ENCODE measurements at regions not wholly inside any gene's neighbourhood (a gene's known extent, or its start where the extent isn't known, plus 50 kb on each side); places are given as distances from the start of the nearest gene placed in this dataset.
"Not testable (repeated sequence)": the region's sequence is repeated elsewhere in the genome, so short reads cannot be mapped to it uniquely, and the experiment has no call there.

DNA sequence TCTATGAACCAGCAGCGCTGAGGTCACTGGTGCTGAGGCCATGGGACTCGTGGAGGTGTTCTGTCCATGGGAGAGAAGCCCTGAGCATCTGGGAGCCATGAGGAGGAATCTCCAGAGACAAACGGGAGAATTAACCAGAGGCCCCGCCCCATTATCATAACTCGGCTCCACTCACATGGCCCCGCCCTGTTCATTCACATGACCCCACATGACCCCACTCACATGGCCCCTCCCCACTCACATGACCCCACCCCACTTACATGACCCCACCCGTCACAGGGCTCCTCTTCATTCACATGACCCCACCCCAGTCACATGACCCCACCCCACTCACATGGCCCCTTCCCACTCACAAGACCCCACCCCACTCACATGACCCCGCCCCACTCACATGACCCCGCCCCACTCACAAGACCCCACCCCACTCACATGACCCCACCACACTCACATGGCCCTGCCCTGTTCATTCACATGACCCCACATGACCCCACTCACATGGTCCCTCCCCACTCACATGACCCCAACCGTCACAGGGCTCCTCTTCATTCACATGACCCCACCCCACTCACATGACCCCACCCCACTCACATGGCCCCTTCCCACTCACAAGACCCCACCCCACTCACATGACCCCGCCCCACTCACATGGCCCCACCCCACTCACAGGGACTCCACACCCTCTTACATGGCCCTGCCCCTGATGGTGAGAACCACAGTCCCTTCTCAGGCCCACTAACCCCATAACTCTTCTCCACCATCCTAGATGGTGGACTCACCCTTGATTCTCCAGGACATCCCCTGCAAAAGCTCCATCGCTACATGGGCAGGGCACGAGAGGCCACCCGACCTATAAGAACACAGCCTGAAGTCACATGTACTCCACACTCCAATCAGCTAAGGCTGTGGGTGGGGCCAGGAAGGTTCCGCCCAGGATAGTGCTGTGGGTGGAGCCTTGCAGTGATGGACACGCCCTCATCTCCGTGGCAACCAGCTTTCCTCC is 151.1 kb upstream of the SFSWAP start:
- H3K27ac ChIP-seq = no peak overlapping the region
- no peak for DNase-seq
- TF ChIP-seq, protein P1, sequence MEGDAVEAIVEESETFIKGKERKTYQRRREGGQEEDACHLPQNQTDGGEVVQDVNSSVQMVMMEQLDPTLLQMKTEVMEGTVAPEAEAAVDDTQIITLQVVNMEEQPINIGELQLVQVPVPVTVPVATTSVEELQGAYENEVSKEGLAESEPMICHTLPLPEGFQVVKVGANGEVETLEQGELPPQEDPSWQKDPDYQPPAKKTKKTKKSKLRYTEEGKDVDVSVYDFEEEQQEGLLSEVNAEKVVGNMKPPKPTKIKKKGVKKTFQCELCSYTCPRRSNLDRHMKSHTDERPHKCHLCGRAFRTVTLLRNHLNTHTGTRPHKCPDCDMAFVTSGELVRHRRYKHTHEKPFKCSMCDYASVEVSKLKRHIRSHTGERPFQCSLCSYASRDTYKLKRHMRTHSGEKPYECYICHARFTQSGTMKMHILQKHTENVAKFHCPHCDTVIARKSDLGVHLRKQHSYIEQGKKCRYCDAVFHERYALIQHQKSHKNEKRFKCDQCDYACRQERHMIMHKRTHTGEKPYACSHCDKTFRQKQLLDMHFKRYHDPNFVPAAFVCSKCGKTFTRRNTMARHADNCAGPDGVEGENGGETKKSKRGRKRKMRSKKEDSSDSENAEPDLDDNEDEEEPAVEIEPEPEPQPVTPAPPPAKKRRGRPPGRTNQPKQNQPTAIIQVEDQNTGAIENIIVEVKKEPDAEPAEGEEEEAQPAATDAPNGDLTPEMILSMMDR (IDR thresholded peaks at IDR 0.05) = no peak
- TF ChIP-seq POLR2A (IDR thresholded peaks at IDR 0.05) = no peak
- H3K36me3 ChIP-seq = no peaks in the 10 kb centered on the region
- intact Hi-C loops (cut with DNase I) = no loop called here
- no peaks in the 10 kb centered on the region for H3K4me1 ChIP-seq
- H3K9me3 ChIP-seq = no peaks in the 10 kb centered on the region
- no peak for ATAC-seq
- no peak overlapping the region for H3K4me3 ChIP-seq
- H3K27me3 ChIP-seq = peaks cover 0 to 35% (median 4%) of the 10 kb centered on the region in 9 donors
- whole genome bisulfite sequencing, 4 donors = 80 to 85% (median 83%) methylated on average over 14 to 16 of the region's 17 CpGs

DNA sequence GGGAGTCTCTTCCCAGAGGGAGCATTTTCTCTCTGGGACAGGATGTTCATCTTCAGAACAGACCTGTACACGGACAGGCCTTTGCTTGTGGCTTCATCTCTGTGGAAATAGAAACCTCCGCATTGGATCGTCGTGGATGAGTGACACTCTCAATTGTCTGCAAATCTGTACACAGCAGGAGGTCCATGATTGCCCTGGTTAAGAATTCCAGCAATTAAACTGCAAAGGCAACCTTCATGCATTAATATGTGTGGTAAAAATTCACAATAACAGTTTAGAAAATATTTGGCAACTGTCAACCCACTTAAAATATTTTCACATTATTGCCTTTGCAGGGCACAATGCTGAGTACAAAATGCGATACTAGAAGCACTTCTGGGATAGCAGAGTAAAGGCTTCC is 149.8 kb upstream of the SFSWAP start:
- DNase-seq (no peak), ATAC-seq (no peak)
- no peak overlapping the region for H3K4me3 ChIP-seq
- no peak overlapping the region for H3K27ac ChIP-seq
- H3K27me3 ChIP-seq = peaks cover 0 to 29% (median 4%) of the 10 kb centered on the region in 9 donors
- no peaks in the 10 kb centered on the region for H3K9me3 ChIP-seq
- 71 to 78% (median 74%) methylated on average over 5 of the region's 5 CpGs for WGBS, 4 donors
- no peak for TF ChIP-seq POLR2A (IDR thresholded peaks at IDR 0.05)
- TF ChIP-seq, protein P1 (IDR thresholded peaks at IDR 0.05) = no peak
- no peaks in the 10 kb centered on the region for H3K36me3 ChIP-seq
- H3K4me1 ChIP-seq = no peaks in the 10 kb centered on the region
- intact Hi-C loops (cut with DNase I) = no loop called here

- no peak for DNase-seq
- H3K4me3 ChIP-seq = no peak overlapping the region
- intact Hi-C loops (cut with DNase I) = loop anchor here in 1 of 10 donors (2.0 kb wide), 1 partner anchor 65 kb away; no protein-coding TSS in a partner anchor
- H3K27ac ChIP-seq = no peak overlapping the region
- ATAC-seq = no peak
- no peaks in the 10 kb centered on the region for H3K9me3 ChIP-seq
- no peaks in the 10 kb centered on the region for H3K36me3 ChIP-seq
- TF ChIP-seq POLR2A (IDR thresholded peaks at IDR 0.05) = no peak
- TF ChIP-seq, protein P1 (IDR thresholded peaks at IDR 0.05) = no peak
- H3K4me1 ChIP-seq = no peaks in the 10 kb centered on the region
- peaks cover 0 to 28% (median 3%) of the 10 kb centered on the region in 9 donors for H3K27me3 ChIP-seq
- WGBS, 4 donors = 72 to 78% (median 73%) methylated on average over 9 of the region's 9 CpGs
Observed at GRCh38 chr12:131561891-131562684, 148.8 kb upstream of the SFSWAP start.

DNA sequence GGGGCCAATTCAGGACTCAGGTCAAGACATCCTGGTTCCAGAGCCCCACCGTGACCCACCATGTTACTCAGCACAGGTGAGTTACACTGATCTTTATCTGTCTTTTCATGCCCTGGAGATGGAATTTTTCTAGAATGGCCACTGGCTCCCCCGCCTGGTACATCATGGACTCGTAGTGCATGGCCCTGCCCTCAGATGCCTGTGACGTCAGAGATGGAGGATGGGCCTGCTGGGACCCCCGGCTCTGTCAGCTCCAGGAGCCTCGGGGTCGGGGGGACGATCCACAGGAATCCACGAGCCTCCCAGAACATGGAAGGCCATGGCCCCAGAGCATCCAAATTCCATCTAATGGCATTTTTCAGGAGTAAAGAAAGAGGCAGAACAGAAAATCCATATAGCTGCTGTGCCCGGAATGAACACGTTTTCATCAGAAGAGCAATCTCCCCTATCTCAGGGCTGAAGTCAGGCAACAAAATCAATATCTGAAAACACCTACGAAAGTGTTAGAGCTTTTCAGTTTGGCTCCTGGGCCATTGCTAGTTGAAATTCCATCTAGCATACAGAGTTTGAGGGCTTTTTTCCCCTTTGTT is 146.7 kb upstream of the SFSWAP start:
- H3K36me3 ChIP-seq, DNase-seq: not testable (repeated sequence)

More for the DNA sequence above, 146.7 kb upstream of the SFSWAP start:
- H3K27me3 ChIP-seq = peaks cover 0 to 43% (median 4%) of the 10 kb centered on the region in 9 donors
- H3K4me3 ChIP-seq; H3K27ac ChIP-seq; intact Hi-C loops (cut with DNase I); ATAC-seq; H3K4me1 ChIP-seq; H3K9me3 ChIP-seq: not testable (repeated sequence)
- WGBS, 4 donors = 32 to 49% (median 40%) methylated on average over 11 to 12 of the region's 12 CpGs
